Cardiac fibroblast (primary cell): ENCODE measurements at regions not wholly inside any gene's neighbourhood (a gene's known extent, or its start where the extent isn't known, plus 50 kb on each side); places are given as distances from the start of the nearest gene placed in this dataset.
"Not testable (repeated sequence)": the region's sequence is repeated elsewhere in the genome, so short reads cannot be mapped to it uniquely, and the experiment has no call there.

Experiments used
- DNase-seq, 2 donors: peaks; one replicate each; pipeline versions ENCODE4 v3.0.0 to v3.0.0-alpha.2; 2010; ENCODE audit warnings: low read depth in 2 of 2
- H3K4me3 ChIP-seq, 2 donors: replicated peaks in 1 of 2; 1 replicate in 1 of 2; 2 replicates in 1 of 2; pipeline ENCODE4 v1.5.1; 2011; ENCODE audit warnings: low read depth in 2 of 2, low read length in 2 of 2, mild to moderate bottlenecking in 2 of 2, moderate library complexity in 1 of 2
- TF ChIP-seq, protein P1 (sequence below): IDR thresholded peaks from one replicate; pipeline ENCODE4 v1.5.1; 2011; ENCODE audit warnings: low read depth, mild to moderate bottlenecking, low read length, inconsistent platforms

DNA sequence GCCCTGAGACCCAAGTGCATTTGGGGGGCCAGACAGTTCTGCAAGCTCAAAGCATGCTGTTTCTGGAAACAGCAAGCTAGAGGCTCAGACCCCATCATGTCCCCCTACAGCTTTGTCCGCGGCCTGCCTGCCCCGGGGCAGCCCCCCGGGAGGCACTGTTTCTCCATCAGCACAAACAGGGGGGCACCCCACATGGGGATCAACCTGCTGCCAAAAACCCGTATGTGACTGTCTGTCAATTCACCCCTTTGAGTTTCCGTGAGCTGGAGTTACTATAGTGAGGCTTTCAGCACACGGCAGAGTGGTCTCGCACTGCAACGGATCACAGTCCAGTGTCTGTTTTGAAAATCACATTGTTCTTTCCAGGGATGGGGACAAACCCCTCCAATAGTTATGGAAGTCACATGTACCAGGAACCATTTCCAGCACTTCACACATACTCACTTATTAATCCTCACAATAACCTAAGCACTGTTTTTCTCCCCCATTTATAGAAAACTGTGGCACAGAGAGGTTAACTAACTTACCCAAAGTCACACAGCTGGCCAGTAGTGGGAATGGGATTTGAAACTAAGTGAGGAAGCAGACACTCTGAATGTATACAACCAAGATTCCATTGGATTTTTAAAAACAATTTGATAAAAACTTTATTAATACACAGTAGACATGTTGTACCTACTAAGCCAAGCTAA lies 269.0 kb downstream of the C16orf95 start:
- H3K4me3 ChIP-seq = no peak overlapping the region
- TF ChIP-seq, protein P1, sequence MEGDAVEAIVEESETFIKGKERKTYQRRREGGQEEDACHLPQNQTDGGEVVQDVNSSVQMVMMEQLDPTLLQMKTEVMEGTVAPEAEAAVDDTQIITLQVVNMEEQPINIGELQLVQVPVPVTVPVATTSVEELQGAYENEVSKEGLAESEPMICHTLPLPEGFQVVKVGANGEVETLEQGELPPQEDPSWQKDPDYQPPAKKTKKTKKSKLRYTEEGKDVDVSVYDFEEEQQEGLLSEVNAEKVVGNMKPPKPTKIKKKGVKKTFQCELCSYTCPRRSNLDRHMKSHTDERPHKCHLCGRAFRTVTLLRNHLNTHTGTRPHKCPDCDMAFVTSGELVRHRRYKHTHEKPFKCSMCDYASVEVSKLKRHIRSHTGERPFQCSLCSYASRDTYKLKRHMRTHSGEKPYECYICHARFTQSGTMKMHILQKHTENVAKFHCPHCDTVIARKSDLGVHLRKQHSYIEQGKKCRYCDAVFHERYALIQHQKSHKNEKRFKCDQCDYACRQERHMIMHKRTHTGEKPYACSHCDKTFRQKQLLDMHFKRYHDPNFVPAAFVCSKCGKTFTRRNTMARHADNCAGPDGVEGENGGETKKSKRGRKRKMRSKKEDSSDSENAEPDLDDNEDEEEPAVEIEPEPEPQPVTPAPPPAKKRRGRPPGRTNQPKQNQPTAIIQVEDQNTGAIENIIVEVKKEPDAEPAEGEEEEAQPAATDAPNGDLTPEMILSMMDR = no peak
- no peak for DNase-seq

DNA sequence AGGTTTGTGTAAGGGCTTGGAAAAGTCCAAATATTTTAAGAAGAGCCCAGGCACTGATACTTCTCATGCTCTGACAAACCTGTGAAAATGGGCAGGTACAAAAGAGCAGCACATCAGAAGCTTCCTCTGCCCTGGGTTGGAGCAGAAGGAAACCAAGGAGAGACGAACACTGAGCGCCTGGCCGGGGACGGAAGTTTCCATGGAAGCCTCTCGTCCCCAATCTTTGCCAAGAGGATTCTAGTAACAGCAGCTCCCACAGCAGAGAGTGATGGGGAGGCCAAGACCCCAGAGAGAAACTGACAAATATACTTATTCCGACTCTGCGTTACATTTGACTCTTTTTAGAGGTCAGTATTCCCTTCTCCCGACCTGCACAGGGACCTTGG lies 268.5 kb downstream of the C16orf95 start:
- DNase-seq = no peak
- TF ChIP-seq, protein P1 = no peak
- H3K4me3 ChIP-seq = no peak overlapping the region

DNA sequence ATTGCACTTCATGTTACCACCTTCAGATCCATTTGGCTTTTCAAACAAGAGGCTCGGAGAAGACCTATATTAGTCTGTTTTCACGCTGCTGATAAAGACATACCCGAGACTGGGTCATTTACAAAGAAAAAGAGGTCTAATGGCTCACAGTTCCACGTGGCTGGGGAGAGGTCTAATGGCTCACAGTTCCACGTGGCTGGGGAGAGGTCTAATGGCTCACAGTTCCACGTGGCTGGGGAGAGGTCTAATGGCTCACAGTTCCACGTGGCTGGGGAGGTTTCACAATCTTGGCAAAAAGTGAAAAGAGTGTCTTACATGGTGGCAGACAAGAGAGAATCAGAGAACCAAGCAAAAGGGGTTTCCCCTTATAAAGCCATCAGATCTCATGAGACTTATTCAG lies 268.0 kb downstream of the C16orf95 start:
- DNase-seq, H3K4me3 ChIP-seq: not testable (repeated sequence)

DNA sequence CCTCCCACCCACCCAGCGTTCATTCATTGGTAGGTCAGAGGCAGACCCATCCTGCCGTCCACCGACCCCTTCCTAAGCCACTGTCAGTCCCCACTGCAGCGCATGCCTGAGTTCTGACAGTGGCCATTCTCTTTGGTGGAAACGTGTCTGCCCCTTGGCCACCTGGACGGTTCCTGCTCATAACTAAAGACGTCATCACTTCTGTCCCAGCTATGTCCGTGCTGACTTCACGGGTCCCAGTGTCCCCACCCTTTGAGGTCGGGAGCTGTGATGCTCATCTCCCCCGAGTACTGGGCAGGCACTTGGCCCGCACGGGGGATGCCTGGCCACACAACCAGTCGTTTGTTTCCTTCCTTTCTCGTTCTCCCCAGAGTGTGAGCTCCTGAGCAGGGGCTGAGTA lies 267.1 kb downstream of the C16orf95 start:
- no peak overlapping the region for H3K4me3 ChIP-seq
- no peak for DNase-seq
- TF ChIP-seq, protein P1 = no peak

DNA sequence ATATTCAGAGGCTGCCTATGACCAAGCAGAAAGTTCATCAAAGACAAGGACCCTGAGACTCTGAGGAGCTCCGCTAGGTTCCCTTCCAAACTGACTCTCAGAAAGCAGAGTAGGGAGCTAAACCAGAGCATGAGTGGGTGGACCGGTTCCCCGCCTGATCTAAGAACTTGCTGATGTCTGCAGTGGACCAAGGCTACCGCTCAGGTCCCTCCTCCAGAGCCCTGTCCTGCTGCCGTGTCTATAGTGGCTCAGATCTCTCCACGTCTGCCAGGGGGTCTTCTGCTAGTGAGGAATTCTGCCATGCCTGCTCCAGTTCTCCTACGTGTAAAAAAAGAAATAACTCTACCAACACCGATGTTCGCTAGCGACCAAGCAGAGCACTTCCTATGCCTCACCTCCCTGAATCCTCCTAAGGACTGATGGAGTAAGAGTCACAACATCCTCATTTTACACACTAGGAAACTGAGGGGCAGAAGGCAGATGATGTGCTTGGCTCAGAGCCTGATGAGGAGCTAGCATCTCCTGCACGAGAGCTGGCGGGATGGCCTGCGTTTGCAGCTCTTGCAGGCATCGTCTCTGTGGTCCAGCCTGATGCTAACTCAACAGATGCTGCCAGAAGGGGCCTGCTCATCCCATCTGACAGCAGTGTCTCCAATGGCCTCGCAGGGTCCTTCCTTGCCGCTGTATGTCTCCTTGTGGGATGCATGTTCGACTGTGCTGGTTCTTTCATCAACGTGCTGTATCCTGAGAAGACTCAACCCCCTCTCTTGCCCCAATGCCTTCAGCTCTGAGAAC lies 265.5 kb downstream of the C16orf95 start:
- TF ChIP-seq, protein P1 = no peak

DNA sequence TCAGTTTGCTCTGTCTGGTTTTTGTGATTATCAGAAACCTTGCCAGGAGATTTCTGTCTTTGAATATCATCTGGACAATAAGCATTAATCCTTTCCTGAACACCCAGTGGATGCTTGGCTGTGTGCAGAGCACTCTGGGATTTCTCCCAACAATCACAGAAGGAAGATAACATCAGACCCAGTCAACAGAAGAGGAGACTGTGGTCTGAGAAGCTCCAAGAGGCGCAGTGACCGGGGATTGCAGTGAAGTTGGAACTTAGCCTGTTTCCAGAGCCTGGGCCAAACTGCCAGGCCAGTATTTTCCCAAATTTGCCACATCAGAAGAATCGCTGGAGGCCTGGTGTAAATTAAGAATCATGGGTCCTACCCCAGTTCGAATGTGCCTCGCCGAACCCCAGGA lies 264.7 kb downstream of the C16orf95 start:
- no peak overlapping the region for H3K4me3 ChIP-seq
- peak in 1 of 2 donors; percentile 31 for DNase-seq
- TF ChIP-seq, protein P1 = no peak

More for the DNA sequence above, 265.5 kb downstream of the C16orf95 start:
- no peak for DNase-seq
- no peak overlapping the region for H3K4me3 ChIP-seq
